HCT116 (cell line): ENCODE measurements at regions not wholly inside any gene's neighbourhood (a gene's known extent, or its start where the extent isn't known, plus 50 kb on each side); places are given as distances from the start of the nearest gene placed in this dataset.

Experiments used
- ATAC-seq: fragments of 200-7000 bp; cut with Tn5 transposase; 2 replicates; pipeline ENCODE4 v1.9.1; 2020; ENCODE audit warnings: mild to moderate bottlenecking, moderate library complexity
- BruUV-seq: library from RNA; stranded (reverse); fragments of 400-500 nt; replicated peaks from 2 replicates; lab custom pipeline; 2021; lab: Mats Ljungman, UMichigan
- CTCF ChIA-PET: fragments of 300-600 bp; sonication (Branson Sonifier 250); formaldehyde crosslinking; loops from one replicate; lab custom pipeline; 2021; ENCODE audit warnings: antibody characterized with exemption; lab: Charles Lee
- POLR2A ChIA-PET: fragments of 300-600, 350-600 bp; sonication (Branson Sonifier 250); formaldehyde crosslinking; loops from one replicate; lab custom pipeline; 2021; ENCODE audit warnings: antibody characterized with exemption; lab: Charles Lee
- RAD21 ChIA-PET, 2 experiments: fragments of 300-600 bp; sonication (Branson Sonifier 250); formaldehyde crosslinking; loops; one replicate each; lab custom pipeline; 2023; ENCODE audit warnings: low total read pairs in 2 of 2; ENCODE audit not compliant: uncharacterized antibody in 2 of 2, unreplicated experiment in 2 of 2, low non-redundant PET in 1 of 2; lab: Charles Lee
- DNase-seq: peaks from one replicate; pipeline ENCODE4 v3.0.0-alpha.2; 2010; ENCODE audit warnings: low read depth, low spot score
- H2AFZ ChIP-seq: fragments of 200-600 bp; shearing (Covaris generic), sonication (generic); 2 replicates; pipeline ENCODE4 v1.6.1; 2017; ENCODE audit warnings: low read depth, mixed run types, mixed read lengths, antibody characterized with exemption, low read length; ENCODE audit not compliant: poor library complexity, severe bottlenecking
- H3K27ac ChIP-seq: 2 replicates; pipeline ENCODE4 v1.5.1; 2012; ENCODE audit warnings: low read depth, low read length
- H3K27me3 ChIP-seq: fragments of 200-600 bp; sonication (generic); 2 replicates; pipeline ENCODE4 v1.6.1; 2016; ENCODE audit warnings: mixed run types, low read length, mixed read lengths; ENCODE audit not compliant: insufficient read depth
- H3K36me3 ChIP-seq, 2 experiments: fragments of 200-500 bp in 1 of 2; fragments of 200-600 bp in 1 of 2; sonication (Bioruptor generic) in 1 of 2; sonication (generic) in 1 of 2; 2 replicates each; pipeline versions ENCODE4 v1.5.1 to v1.6.1; 2014 to 2016; ENCODE audit warnings: low read length in 2 of 2, inconsistent platforms in 1 of 2, mixed read lengths in 1 of 2, mixed run types in 1 of 2; ENCODE audit not compliant: insufficient read depth in 2 of 2, control insufficient read depth in 1 of 2
- H3K4me1 ChIP-seq, 2 experiments: fragments of 200-600 bp in 1 of 2; sonication (generic) in 1 of 2; 2 replicates each; pipeline versions ENCODE4 v1.5.1 to v1.6.1; 2012 to 2017; ENCODE audit warnings: low read length in 2 of 2, inconsistent platforms in 1 of 2, mild to moderate bottlenecking in 1 of 2, mixed read lengths in 1 of 2, mixed run types in 1 of 2, moderate library complexity in 1 of 2; ENCODE audit not compliant: insufficient read depth in 2 of 2, control insufficient read depth in 1 of 2
- H3K4me2 ChIP-seq: fragments of 200-600 bp; sonication (generic); 2 replicates; pipeline ENCODE4 v1.6.1; 2017; ENCODE audit warnings: mixed run types, low read length, mixed read lengths
- H3K4me3 ChIP-seq, 2 experiments: fragments of 200-600 bp in 1 of 2; sonication (generic) in 1 of 2; replicated peaks in 1 of 2; 2 replicates each; pipeline ENCODE4 v1.5.1; 2011 to 2016; ENCODE audit warnings: low read length in 2 of 2, control low read depth in 1 of 2, low read depth in 1 of 2, mild to moderate bottlenecking in 1 of 2, mixed read lengths in 1 of 2, mixed run types in 1 of 2
- H3K79me2 ChIP-seq: fragments of 200-600 bp; sonication (generic); 2 replicates; pipeline ENCODE4 v1.6.1; 2017; ENCODE audit warnings: mild to moderate bottlenecking, mixed run types, low read length, moderate library complexity, mixed read lengths; ENCODE audit not compliant: insufficient read depth
- H3K9ac ChIP-seq: fragments of 200-600 bp; sonication (generic); 2 replicates; pipeline ENCODE4 v1.6.1; 2016; ENCODE audit warnings: low read length, mixed read lengths
- H3K9me2 ChIP-seq: fragments of 200-600 bp; sonication (generic), shearing (Covaris generic); 2 replicates; pipeline ENCODE4 v1.6.1; 2017; ENCODE audit warnings: mixed run types, mild to moderate bottlenecking, moderate library complexity; ENCODE audit not compliant: insufficient read depth
- H3K9me3 ChIP-seq, 2 experiments: fragments of 200-500 bp in 1 of 2; fragments of 200-600 bp in 1 of 2; sonication (Bioruptor generic) in 1 of 2; sonication (generic) in 1 of 2; 2 replicates each; pipeline ENCODE4 v1.6.1; 2014 to 2017; ENCODE audit warnings: low read length in 2 of 2, mixed read lengths in 2 of 2, inconsistent platforms in 1 of 2, low read depth in 1 of 2, mild to moderate bottlenecking in 1 of 2, mixed run types in 1 of 2, moderate library complexity in 1 of 2; ENCODE audit not compliant: control insufficient read depth in 1 of 2, insufficient read depth in 1 of 2
- H4K20me1 ChIP-seq: fragments of 200-600 bp; sonication (generic), shearing (Covaris generic); 2 replicates; pipeline ENCODE4 v1.6.1; 2017; ENCODE audit warnings: mixed run types, mild to moderate bottlenecking, moderate library complexity; ENCODE audit not compliant: insufficient read depth
- ATF3 ChIP-seq: IDR thresholded peaks from 2 replicates; pipeline ENCODE4 v1.6.1; 2012
- ELF1 ChIP-seq: IDR thresholded peaks from 2 replicates; pipeline ENCODE4 v1.6.1; 2012; ENCODE audit warnings: low read depth, borderline replicate concordance
- EZH2 ChIP-seq: fragments of 200-600 bp; sonication (generic); IDR thresholded peaks from 2 replicates; pipeline ENCODE4 v1.6.1; 2017; ENCODE audit warnings: antibody characterized with exemption, mixed run types
- JUND ChIP-seq: IDR thresholded peaks from 2 replicates; pipeline ENCODE4 v1.6.1; 2012
- RAD21 ChIP-seq: IDR thresholded peaks from 2 replicates; pipeline ENCODE4 v1.6.1; 2012; ENCODE audit warnings: low read depth, mild to moderate bottlenecking
- SIN3A ChIP-seq: IDR thresholded peaks from 2 replicates; pipeline ENCODE4 v1.6.1; 2012; ENCODE audit warnings: low read depth
- SRF ChIP-seq: IDR thresholded peaks from 2 replicates; pipeline ENCODE4 v1.6.1; 2012; ENCODE audit warnings: low read depth
- TCF7L2 ChIP-seq: IDR thresholded peaks from 2 replicates; pipeline ENCODE4 v1.7.0; 2011; ENCODE audit warnings: borderline replicate concordance, inconsistent platforms; ENCODE audit not compliant: insufficient read depth, insufficient read length; ENCODE audit errors: extremely low read depth
- ZBTB33 ChIP-seq: IDR thresholded peaks from 2 replicates; pipeline ENCODE4 v1.6.1; 2011; ENCODE audit warnings: mild to moderate bottlenecking, low read length, moderate library complexity; ENCODE audit not compliant: insufficient replicate concordance; ENCODE audit errors: extremely low read depth
- intact Hi-C: fragments of 100-400 bp; cut with micrococcal nuclease; formaldehyde crosslinking; loops from 2 replicates; pipeline ENCODE4 v1.10.0; 2022

- H3K27me3 ChIP-seq, result peaks cover 20% of the 10 kb centered on the region
- no peaks in the 10 kb centered on the region for H4K20me1 ChIP-seq
- H3K4me2 ChIP-seq, result no peak overlapping the region
- H2AFZ ChIP-seq, result no peak overlapping the region
- TF ChIP-seq SIN3A (no peak), TCF7L2 (no peak), ATF3 (no peak), JUND (no peak), EZH2 (no peak), ELF1 (no peak), ZBTB33 (no peak), RAD21 (no peak), SRF (no peak)
- no peak overlapping the region for H3K9ac ChIP-seq
- H3K9me2 ChIP-seq, result no peaks in the 10 kb centered on the region
- no peak for ATAC-seq
- no peaks in the 10 kb centered on the region for H3K36me3 ChIP-seq
- POLR2A ChIA-PET, result no interaction called here
- RAD21 ChIA-PET, result no interaction called here
- no peak for DNase-seq
- no peaks in the 10 kb centered on the region for H3K4me1 ChIP-seq
- no TSS peak for BruUV-seq
- no peak overlapping the region for H3K27ac ChIP-seq
- H3K9me3 ChIP-seq, result no peaks in the 10 kb centered on the region
- intact Hi-C loops, result no loop called here
- H3K79me2 ChIP-seq, result no peaks in the 10 kb centered on the region
- CTCF ChIA-PET, result no interaction called here
- H3K4me3 ChIP-seq, result no peak overlapping the region
Measured at GRCh38 chr7:97798046-97799019, 66.4 kb downstream of the TAC1 start.
